ENCODE measurements at regions not wholly inside any gene's neighbourhood (a gene's known extent, or its start where the extent isn't known, plus 50 kb on each side); places are given as distances from the start of the nearest gene placed in this dataset.
A peak's percentile ranks its signal among the peaks of the same experiment; 100 is the strongest.

DNA sequence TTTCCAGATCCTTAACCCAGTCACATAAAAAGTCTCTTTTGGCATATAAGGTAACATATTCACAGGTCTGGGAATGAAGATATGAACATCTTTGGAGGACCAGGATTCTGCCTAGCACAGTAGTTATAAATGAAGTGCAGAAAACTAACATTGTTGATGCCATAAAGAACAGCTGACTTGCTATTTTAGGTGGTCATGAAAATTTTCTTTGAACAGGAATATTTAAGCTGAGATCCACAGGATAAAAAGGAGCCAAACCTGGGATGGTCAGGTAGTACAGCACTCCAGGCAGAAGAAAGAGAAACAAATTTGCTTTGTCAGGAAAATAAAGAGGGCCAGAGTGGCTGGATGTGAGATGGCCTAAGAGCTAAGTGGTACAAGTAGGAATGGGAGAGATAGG lies 80.0 kb downstream of the CENPW start:
- no peak for DNase-seq

DNA sequence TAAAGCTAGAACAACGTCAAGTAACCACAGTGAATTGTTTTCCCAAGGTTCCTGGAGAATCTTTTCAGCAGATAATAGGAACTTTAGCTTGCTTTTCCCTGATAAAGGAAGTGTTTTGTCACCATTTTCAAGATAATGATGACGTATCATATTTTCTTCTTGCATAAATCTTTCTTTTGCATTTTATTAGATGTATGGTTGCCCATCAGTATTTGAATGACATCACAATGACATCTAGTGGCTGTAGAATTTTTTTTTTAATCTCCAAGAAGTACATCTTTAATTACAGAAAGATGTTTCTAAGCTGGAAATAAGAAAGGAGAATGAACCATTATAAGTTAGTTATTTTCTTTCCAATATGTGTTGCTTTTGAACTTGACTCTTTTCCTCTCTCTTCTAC lies 83.0 kb downstream of the CENPW start:
- peak; percentile 3 for DNase-seq

DNA sequence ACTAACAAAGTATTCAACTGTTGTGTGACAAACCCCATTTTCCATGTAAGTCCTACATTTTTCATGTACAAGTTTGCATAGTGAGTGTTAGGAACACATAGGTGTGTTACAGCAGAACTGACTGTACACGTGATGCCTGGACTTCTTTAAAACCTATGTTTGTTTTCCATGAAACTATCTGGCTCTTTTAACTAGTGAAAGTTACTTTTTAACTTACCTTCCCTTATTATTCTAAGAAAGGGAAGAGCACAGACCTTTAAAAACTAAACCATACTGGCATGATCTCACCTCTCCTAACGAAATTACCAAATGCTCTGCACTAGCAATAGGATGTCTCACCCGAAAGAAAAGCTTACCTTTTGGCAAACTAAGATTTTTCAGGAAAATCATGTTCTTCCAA lies 87.8 kb downstream of the CENPW start:
- no peak for DNase-seq

DNA sequence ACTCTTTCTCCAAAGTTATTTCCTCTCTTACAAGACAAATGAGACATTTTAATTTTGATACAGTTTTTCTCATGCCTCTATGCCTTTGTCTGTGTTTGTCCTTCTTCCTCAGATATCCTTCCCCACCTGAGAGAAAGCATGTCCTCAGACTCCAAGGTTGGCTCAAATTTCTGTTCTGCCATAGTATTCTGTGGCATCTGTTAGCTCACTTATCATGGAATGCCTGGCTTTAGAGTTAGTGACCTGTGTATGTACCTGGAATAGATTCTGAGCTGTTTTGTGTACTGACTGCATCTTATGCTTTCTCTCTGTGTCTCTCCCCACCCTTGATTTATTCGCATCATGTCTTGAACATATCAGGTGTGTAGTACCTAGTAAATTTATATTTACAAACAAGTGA lies 90.0 kb downstream of the CENPW start:
- DNase-seq = no peak

DNA sequence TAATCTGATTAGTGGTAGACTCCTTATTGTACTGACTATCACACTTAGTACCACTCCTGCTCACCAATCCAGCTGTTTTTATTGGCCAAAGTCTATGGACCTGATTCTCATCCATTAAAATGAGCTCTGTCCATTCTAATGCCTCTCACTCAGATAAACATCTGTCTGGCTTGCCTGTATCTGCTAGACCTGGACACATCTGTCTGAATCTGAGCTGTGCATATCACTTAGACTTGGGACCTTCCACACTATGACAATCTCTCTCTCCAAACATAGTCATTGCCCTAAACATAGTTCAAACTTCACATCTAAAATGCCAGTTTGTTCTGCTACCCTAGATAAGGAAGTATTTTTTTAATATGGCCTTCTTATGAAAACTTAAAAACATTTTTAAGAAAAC lies 92.6 kb downstream of the CENPW start:
- no peak for DNase-seq

DNA sequence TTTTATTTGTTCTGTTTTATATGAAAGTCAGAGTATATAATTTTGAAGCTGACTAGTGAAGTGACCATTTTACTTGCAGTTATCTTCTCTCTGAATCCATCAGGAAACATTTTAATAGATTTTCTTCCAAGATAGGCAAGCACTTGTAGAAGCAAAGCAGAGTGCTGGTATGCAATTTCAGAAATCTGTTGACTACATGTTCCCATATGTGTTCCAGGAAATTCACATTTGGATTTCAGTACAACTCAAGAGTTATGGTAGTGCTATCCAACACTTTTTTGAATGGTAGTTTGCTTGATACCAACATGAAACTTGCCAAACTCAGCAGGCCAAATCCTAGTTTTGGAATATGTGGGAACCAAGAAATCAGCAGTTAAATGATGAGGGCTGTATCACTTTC lies 94.0 kb downstream of the CENPW start:
- DNase-seq = no peak

DNA sequence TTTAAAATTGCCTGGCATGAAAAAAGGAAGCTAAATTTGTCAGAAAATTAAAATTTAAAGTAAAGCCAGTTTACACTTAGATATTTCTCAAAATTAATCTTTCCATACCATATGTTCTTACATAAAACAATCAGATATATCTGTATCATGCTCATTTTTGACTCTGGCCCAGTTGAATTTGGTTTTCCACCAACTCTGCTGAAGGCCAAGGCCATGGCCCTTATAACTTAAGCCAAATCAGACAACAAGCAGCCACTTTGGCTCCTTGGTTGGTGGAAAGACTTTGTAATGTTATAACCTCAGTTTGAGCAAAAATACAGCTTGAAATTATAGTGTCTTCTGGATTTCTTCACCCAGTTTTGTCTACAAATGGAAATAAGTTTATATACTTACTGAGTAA lies 97.3 kb downstream of the CENPW start:
- DNase-seq = no peak

DNA sequence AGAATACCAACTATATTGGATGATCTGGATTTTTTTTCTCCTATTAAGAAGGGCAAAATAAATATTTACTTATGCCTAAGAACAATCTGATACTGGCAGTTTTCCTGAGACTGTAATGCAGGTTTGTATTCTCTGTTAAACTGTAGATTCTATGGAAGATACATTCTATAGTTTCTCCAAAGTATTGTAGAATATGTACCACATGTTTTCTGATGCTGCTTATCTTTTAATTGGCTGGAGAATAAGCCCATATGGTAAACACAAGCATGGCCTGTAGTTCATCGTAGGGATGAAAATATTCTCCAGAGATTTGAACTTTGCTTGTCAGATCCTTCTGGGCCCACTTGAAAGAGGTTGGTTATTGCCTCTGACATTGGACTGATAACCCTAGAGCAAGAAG lies 99.1 kb downstream of the CENPW start:
- DNase-seq = no peak

DNA sequence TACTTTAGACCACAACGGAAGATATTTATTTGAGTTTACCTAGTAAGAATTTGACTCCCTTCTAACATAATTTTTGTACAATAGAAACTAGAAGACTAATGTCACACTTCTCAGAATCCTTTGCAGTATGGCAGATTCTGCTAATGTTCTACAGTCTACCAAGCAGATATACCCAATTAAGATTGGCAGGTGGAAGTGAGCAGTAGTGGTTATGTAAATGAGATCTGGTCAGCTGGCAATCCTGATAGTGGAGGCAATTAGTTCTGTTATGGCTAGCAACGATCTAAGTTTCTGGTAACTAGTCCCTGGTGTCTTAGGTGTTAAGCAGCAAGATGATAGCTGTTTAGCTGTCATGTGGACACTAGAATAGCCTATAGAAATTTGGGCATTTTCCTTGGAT lies 101.0 kb downstream of the CENPW start:
- DNase-seq = no peak

DNA sequence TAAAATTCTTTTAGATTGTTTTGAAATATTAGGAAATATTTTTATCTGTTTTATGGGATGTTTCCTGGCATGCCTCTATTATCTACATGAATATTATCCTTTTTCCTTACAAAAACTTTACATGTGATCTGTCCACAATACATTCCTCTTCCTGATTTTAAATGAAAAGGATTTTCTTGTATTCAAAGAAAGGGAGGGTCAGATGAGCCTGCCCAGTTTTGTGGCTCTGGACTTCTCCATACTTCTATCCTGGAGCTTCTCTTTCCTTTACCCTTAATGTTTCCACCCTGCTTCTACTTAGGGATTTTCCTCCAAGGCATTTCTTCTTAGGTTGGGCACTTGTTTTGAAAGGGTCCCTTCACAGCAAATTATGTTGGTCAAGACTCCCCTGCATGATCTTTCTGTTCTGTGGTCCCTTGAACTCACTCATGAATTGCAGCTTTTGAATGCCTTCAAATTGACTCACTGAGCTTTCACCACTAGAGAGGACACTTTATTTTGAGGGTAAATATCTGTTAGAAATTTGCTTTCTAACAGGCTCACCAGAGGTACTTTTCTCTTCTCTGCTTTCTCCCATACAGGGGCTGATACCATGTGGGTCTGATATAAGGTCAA lies 104.9 kb downstream of the CENPW start:
- DNase-seq = no peak

DNA sequence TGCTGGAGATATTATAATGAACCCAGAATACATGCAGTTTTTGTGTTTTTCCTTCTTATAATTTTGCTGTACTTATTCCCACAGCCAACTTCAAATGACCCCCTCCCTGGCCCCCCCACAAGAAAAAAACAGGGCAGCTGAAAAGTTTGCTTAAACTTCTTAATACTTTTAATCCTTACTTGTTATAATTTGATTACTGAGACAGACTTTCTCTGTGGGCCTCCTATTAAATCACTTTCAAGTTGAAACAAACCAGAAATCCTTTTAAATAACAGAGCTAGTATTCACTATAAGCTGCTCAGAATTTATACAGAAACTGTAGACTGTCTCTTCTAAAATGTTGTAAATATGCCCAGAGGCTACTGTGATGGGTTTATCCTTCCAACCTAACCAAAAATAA lies 106.3 kb downstream of the CENPW start:
- DNase-seq = no peak

DNA sequence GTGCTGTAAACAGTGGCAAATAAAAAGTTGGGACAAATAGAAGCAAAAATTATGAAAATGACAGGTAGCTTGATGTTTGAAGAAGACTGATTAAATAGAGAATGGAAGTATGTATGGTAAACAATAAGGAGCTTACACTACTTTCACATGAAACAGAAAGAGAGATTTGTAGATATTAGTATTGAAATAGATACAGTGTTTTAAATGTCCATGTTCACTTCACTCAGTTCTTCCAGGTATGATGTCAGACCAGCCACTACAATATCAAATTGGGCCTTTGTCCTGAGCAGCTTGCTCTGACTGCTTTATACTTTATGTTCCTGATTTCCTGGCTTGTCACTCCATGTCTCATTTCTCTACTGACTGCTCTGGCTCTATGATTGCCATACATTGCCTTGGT lies 107.5 kb downstream of the CENPW start:
- DNase-seq = no peak

DNA sequence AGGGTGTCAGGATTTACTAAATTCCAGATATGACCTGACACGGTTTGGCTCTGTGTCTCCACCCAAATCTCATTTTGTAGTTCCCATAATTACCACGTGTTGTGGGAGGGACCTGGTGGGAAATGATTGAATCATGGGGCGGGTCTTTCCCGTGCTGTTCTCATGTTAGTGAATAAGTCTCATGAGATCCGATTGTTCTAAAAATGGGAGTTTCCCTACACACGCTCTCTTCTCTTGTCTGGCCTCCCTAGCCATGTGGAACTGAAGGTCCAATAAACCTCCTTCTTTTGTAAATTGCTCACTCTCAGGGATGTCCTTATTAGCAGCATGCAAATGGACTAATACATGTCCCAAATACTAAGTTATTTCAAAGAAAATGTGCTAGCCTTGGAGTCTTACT lies 121.1 kb downstream of the CENPW start:
- no peak for DNase-seq

DNA sequence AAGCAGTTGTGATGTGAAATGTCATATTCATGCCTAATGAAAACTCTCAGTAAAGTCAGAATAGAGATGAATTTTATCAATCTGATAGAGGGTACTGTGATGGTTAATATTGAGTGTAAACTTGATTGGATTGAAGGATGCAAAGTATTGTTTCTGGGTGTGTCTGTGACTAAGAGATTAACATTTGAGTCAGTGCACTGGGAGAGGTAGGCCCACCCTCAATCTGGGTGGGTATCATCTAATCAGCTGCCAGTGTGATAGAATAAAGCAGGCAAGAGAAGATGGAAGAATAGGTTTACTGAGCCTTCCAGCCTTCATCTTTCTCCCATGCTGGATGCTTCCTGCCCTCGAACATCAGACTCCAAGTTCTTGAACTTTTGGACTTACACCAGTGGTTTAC lies 124.3 kb downstream of the CENPW start:
- DNase-seq = no peak

DNA sequence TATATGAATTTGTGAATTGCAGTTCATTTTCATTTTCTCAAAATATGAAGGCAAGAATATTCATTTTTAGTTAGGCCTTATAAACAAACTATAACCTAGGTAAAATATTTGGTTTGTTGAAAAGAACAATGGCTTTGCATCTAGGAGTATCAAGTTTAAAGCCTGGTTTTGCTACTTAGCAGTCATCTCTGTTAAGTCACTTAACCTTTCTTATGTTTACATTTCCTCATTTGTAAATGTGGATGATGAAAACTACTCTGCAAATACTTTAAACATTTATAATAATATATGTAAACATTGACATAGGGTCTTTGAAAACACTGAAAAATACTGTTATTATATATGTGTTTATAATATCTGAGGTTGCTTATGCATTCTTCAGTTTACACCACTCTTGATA lies 135.5 kb downstream of the CENPW start:
- DNase-seq = peak; percentile 66

DNA sequence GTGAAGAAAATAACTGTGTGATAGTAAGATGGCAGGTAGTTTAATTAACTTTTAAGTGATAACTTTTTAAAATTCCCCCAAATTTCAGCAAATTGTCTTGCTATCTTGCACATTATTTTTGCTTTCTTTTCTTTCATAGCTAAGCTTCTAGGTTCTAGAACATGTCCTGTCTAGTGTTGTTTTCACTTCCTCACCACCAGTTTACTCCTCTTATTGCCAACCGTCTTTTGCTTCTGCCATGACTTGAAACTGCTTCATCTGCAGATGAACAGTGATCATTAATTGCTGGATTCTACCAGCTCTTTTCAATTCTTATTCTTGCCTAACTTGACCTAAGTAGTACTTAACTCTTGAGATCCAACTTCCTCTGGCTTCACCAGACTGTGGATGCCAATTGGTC lies 137.8 kb downstream of the CENPW start:
- DNase-seq = no peak

DNA sequence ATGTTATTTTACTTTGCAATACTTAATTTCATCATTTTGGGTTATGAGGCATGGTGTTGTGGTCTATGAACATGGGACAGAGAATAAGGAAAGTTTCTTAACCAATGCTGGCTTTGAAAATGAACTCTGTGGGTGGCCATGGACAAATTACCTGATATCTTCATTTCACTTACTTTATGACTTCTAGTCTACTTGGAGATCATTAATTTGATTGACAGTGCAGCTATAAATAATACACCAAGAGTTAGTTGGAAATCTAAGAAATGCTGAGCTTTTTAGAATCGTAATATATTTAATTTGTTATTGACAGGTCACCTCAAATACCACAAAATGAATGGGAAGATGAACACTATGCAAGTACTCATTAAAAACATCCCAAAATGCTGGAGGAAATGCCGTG lies 140.4 kb downstream of the CENPW start:
- DNase-seq = no peak

DNA sequence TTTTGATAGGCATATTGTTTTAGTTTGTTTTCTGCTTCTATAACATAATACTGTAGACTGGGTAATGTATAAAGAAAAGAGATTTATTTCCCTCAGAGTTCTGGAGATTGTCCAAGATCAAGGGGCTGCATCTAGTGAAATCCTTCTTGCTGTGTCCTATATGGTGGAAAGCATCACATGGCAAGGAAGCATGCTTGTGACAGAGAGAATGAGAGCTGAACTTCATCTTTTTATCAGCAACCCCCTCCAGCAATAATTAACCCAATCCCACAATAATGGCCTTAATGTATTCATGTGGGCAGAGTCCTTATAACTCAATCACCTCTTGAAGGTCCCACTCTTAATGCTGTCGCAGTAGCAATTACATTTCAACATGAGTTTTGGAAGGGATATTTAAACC lies 141.4 kb downstream of the CENPW start:
- no peak for DNase-seq

DNA sequence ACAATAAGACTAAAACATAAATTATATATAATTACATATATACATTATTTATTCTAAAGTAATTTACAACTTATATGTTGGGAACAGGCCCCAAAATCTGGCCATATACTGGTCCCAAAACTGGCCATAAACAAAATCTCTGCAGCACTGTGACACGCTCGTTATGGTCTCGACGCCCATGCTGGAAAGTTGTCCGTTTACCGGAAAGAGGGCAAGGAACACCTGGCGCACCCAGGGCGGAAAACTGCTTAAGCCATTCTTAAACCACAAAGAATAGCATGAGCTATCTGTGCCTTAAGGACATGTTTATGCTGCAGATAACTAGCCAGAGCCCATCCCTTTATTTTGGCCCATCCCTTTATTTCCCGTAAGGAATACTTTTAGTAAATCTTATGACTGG lies 164.9 kb downstream of the CENPW start:
- DNase-seq = no peak

DNA sequence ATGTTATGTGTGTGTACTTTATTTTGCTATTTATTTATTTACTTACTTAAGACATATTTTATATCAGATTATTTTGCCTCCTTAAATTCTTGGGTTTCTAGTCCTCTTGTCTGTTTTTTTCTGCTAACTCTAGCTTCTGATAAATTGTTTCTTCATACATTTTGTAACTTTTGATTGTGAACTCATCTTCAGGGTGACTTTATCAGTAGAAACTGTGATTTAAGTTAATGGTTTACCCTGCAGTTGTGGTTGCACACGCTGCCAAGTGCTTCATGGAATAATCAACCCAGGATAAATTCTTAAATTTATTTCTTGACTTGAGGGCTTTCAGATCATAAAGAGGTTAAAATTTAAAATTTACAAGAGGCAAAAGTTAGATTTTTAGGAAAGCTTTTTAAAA lies 173.3 kb downstream of the CENPW start:
- no peak for DNase-seq

DNA sequence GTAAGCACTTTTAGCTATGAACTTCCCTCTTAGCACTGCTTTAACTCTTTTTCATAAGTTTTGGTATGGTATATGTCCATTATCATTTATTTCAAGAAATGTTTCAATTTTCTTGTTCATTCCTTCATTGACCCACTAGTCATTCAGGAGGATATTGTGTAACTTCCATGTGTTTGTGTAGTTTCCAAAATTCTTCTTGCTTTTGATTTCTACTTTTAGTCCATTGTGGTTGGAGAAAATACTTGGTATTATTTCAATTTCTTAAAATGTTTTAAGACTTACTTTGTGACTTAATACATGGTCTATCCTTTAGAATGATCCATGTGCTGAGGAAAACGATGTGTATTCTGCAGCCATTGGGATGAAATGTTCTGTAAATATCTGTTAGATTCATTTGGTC lies 176.5 kb downstream of the CENPW start:
- no peak for DNase-seq

DNA sequence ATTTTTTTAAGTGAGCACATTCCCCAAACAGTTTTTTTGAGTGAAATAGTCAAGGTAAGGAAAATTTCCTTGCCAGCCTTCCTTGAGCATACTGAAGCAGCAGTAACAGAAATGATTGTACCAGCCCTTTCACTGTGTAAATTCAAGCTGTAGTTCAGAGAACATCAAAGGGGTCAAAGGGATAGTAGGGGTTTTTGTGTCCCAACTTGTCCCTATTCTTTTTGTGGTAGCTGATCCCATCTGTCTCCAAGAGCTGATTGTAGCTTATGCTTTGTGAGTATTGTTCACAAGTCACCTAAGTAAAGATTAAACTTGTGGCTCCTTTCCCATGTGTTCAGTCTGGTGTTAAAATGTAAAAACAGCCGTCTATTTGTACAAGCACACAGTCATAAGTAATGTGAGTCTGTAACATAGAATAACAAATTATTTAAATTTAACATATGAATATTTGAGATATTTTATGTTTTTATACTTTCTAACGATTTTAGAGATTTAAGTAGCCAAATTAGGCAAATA lies 185.0 kb downstream of the CENPW start:
- DNase-seq = no peak

DNA sequence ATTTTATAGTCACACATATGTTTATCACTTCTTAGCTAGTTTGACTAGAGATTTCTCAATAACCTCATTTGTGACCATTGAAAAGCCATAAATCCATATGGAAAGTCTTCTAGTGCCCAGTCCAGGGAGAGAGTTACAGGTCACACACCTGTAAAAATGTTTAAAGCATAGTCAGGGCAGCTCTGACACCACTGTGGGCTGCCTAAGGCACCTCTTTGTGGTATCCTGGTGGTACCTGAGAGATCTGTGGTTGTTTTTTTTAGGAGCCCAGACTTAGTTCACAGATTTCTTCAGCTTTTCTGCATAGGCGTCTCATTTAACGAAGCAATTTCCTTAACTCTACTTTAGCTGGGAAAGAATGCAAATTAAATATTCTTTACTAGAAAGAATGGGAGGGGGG lies 186.6 kb downstream of the CENPW start:
- no peak for DNase-seq

DNA sequence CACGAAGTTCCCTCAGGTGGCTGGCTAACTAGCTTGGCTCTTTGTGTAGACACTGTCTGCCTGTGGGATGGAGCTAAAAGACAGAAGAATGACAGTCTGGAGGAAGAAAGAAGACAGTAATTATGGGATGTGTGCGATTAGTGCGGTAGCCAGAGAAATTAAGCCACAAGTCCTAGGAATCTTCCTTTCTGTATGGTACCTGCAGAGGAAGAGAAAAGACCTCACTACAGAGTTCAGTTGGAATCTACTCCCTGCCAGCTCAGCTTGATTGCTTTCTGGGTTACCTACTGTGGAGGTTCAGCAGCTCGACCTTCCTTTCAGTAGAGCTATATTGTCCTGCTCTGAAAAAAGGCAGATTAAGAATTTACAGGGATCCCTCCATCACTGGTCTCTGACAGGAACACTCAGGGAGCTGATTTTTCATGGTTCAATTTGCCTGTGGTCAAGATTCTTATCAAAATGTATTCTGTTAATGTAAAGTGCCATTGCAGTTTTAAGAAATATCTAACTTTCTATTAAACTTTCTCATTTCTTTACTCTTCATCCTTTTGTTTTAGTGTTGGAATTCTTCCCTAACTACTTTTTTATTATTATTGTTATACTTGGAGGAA lies 187.2 kb downstream of the CENPW start:
- DNase-seq = no peak

DNA sequence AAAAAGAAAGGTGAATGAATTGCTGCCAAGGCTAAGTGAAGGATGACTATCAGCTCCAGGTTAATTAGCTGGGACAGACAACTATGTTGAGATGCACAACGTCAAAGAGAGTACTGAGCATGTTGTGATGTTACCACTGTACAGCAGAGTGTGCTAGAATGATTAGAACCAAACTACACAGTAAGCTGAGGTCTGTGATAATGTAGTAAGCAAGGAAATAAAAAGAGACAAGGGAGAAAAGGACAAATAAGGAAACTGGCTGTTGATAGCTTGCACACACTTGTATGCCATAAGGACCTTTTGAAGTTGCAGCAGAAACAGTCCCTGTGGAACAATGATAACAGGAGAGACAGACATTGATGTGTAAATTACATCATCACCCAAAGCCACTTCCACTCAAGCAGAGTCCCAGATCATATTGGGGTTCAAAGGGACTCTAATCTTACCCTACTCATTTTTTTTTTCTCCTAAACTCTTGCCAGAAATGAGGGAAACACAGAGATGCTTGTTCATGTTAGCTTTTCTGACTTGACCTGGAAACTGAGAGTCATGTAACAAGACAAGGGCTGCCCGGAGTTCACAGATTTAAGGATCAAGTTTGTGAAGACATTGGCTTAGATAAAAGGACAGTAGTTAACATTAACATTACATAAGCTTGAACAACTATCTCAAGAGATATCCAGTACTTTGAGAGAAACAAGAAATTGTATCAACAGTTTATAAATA lies 189.9 kb downstream of the CENPW start:
- peak; percentile 18 for DNase-seq
